ENCODE measurements at regions not wholly inside any gene's neighbourhood (a gene's known extent, or its start where the extent isn't known, plus 50 kb on each side); places are given as distances from the start of the nearest gene placed in this dataset.

- DNase-seq: no peak
These were observed 428.0 kb downstream of the FBXO15 start for GRCh38 chr18:73719611-73720010.

- no peak for DNase-seq
These were observed 430.1 kb downstream of the FBXO15 start for GRCh38 chr18:73717570-73717969.

DNA sequence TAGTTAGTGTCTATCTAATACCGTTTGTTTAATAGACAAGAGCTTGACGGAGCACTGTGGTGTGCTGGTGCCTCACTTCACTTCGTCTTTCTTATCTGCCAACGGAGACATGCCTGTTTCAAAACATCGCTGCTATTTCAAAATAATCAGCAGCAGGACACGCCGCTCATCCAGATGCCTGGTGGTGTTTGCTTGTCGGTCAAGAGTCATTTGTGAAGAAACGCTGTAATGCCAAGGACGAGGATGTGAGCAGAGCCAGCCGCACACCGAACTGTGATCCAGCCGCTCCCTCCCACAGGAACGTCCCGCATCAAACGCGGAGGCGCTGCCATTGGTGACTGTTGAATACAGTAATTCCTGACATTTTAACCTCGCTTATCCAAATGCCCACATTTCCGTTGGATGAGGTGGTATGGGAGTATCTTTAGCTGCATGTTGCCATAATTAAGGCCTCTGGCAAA is 432.4 kb downstream of the FBXO15 start:
- no peak for DNase-seq

- DNase-seq: no peak
These were observed 433.2 kb downstream of the FBXO15 start for GRCh38 chr18:73714466-73714865.

DNA sequence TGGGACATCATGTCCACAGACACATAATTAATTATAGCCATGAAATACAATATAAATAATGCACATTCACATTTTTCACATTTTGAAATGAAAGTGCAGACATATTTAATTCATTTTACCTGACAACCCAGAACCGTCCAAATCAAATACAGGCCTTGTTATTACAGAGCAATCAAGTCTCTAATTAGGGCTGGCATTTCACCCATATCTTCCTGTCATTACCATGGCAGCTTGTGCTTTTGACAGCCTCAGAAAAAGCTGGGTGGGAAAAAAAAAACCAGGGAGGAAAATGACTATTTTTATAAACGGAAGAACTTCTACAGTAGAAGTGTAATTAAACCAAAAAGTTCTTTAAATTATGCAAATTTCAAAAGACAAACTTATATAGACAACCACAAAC is 436.4 kb downstream of the FBXO15 start:
- DNase-seq: no peak

- no peak for DNase-seq
These were observed 439.0 kb downstream of the FBXO15 start for GRCh38 chr18:73708591-73708990.

DNA sequence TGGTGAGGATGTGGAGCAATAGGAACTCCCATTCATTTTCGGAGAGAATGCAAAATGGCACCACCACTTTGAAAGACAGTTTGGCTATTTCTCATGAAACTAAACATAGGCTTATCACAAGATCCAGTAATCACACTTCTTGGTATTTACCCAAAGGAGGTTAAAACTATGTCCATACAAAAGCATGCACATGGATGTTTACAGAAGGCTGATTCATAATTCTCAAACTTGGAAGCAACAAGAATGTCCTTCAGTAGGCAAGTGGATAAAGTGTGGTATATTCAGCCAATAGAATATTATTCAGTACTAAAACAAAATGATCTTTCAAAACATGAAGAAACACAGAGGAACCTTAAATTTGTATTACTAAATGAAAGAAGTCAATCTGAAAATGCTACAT is 440.6 kb downstream of the FBXO15 start:
- DNase-seq: no peak

- no peak for DNase-seq
These were observed 450.3 kb downstream of the FBXO15 start for GRCh38 chr18:73697353-73697752.

DNA sequence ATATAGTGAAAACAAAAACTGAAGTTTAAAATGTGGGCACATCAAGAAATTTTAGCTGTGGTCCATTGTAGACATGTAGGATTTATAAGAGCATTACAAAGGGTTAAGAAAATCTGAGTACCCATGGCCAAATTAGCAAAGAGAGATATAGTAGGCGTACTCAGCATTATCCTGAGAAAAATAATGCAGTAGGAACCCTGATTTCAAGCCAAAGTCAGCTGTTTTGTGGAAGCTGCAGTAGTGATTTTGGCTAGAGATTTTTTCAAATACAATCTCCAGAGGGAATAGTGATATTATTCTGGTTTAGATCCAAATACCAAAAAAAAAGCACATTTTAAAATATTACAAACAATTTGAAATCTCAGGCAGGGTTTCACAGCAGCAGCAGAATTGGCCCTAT is 450.9 kb downstream of the FBXO15 start:
- DNase-seq: no peak

DNA sequence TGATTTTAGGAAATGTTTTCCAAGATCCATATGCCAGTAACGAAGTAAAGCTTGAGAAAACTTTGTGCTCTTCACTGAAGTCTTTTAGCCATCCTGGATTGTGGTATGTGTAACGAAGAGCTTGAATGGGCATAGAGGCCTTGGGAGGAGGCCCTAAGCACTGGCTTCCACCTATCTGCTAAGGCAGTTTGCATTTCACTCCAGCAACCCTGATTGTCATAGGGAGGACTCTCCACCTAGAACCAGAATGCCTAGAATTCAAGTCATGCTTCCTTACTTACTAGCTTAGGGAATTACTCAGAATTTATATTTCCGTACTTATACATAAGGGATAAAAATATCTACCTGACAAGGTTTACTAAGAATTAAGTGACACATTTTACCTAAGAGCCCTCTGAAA is 451.5 kb downstream of the FBXO15 start:
- no peak for DNase-seq

- DNase-seq: no peak
These were observed 454.5 kb downstream of the FBXO15 start for GRCh38 chr18:73693091-73693490.

GRCh38 chr18:73691624-73692023 is 456.0 kb downstream of the FBXO15 start:
- DNase-seq: no peak

- DNase-seq: no peak
These were observed 456.5 kb downstream of the FBXO15 start for GRCh38 chr18:73691118-73691517.

DNA sequence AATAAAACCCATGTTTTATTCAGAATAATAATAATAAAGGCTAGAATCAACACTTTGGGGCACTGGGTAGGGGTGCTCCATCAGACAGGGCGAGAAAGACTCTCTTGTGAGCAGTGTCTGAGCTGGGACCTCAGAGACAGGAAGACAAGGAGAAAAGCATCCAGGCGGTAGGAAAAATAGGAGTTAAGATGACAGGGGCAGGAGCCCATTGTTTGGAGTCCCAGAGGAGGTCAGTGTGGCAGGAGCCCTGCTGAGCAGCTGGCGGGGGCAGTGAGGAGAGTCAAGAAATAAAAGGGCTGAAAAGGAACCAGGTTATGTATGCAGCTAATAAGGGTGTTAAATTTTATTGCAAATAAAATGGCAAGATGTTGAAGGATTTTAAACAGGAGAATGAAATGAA is 457.4 kb downstream of the FBXO15 start:
- no peak for DNase-seq

DNA sequence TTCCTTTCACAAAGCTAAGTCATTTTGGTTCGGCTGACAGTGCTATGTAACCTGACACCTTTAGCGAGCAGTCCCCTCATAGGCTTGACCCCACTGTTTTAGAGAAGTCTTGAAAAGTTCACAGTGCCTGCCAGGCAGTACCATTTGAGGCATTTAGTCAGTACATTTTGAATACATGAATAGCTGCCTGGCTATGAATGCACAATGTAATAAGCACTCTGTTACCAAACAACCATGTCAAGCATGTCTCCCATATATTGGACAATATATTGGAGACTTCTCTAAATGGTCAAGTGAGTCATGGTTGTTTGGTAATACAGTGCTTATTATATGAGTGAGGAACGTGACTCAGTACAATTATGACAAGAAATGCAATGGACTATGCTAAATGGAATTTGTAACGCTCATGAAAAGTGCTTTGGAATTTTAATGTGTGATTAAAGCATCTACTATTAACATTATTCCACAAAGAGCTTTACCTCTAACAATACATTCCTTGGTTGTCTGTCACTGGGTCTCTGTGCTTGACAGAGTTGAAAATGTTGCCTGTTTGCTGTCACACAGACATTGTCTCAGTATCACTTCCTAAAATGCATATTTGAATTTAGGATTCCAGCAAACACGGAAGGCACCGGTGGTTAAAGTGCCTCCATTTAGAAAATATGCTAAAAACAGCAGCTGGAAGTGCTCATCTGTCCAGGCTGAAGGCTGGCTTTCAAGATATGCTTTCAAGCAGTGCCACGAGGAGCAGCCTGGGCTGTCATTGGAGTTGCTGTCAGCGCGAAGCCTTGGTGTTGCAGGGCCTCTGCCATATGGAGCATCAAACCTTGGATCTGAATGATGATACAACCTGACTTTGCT is 458.6 kb downstream of the FBXO15 start:
- no peak for DNase-seq

GRCh38 chr18:73688161-73688560 is 459.5 kb downstream of the FBXO15 start:
- no peak for DNase-seq

GRCh38 chr18:73684647-73685046 is 463.0 kb downstream of the FBXO15 start:
- DNase-seq: no peak

GRCh38 chr18:73683409-73684238 is 464.0 kb downstream of the FBXO15 start:
- no peak for DNase-seq

DNA sequence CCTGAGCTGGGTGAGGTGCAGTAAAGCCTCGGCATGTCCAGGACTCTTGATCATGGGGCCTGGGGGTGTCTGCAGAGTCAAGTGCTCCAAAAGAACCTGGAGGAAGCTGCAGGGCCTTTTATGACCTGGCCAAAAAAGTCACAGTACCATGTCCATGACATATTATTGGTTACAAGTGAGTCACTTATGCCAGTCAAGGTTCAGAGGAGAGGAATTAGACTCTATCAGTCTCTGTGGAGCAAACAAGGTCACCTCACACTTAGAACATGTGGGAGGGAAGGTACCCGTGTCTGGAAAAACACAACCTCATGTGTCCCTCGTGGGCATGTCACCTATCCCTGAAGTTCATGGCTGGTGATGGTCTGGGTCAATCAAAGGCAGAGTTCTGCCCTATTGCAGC is 465.7 kb downstream of the FBXO15 start:
- no peak for DNase-seq

- no peak for DNase-seq
These were observed 466.2 kb downstream of the FBXO15 start for GRCh38 chr18:73681398-73681797.

DNA sequence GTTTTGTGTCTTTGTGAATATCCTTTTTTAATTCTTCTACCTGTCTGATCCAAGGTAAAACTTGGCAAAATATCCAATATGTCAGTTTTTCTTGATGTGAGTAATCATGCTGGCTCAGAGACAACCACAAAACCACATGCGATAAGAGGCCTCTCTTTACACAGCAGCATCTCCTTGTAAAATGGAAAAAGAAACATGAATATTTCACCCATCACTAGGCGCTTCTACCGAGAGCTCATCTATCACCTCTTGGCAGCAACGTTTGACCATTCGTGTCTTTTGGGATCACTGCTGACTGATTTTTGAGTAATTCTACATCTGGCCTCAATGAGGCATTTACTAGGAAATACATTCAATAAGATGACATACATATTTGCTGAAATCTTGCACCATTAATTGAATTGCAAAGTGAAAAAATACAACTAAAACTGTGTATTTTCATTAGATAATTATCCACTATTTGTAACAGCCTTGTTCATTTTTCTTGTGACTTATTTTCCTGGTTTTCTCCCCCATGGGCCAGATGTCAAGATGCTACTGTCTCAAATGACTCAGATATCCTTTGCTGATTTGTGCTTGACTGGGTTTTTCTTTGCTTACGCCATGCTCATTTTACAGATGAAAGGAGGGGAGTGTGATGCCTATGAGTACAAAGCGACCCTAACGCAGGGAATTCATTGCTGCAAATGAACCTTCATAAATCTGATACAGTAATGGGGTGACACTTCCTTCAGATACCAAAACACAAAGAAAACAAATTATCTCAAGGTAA is 467.5 kb downstream of the FBXO15 start:
- no peak for DNase-seq

- DNase-seq: no peak
These were observed 470.2 kb downstream of the FBXO15 start for GRCh38 chr18:73677450-73677849.
